ENCODE measurements at regions not wholly inside any gene's neighbourhood (a gene's known extent, or its start where the extent isn't known, plus 50 kb on each side); places are given as distances from the start of the nearest gene placed in this dataset.
"Not testable (repeated sequence)": the region's sequence is repeated elsewhere in the genome, so short reads cannot be mapped to it uniquely, and the experiment has no call there.

- TF ChIP-seq TRAFD1 (CRISPR knock-in tag; IDR thresholded peaks at IDR 0.05; ENCODE audit: borderline replicate concordance); FOSL2 (CRISPR knock-in tag; IDR thresholded peaks at IDR 0.05); CTCF (CRISPR knock-in tag; IDR thresholded peaks at IDR 0.05); ZNF274 (CRISPR knock-in tag; IDR thresholded peaks at IDR 0.05); RORA (CRISPR knock-in tag; IDR thresholded peaks at IDR 0.05); ZNF124 (CRISPR knock-in tag; IDR thresholded peaks at IDR 0.05): not testable (repeated sequence)
Observed at GRCh38 chr11:3571752-3572151, 70.0 kb downstream of the ART5 start.

All from HepG2 (cell line).